ENCODE measurements at regions not wholly inside any gene's neighbourhood (a gene's known extent, or its start where the extent isn't known, plus 50 kb on each side); places are given as distances from the start of the nearest gene placed in this dataset.
A peak's percentile ranks its signal among the peaks of the same experiment; 100 is the strongest.

- Histone ChIP-seq H3K27me3 (ENCODE audit: control insufficient read depth, insufficient read depth, low read length) (no peaks in the 10 kb centered on the region), H3K36me3 (ENCODE audit: control insufficient read depth in 2 of 3, insufficient read depth in 3 of 3, low read length in 3 of 3) (no peaks in the 10 kb centered on the region), H3K9me3 (ENCODE audit: control insufficient read depth in 2 of 3, insufficient read depth in 1 of 3, low read length in 3 of 3) (no peaks in the 10 kb centered on the region), H3K27ac (ENCODE audit: low read depth in 2 of 2, low read length in 2 of 2) (no peak overlapping the region), H3K4me1 (ENCODE audit: control insufficient read depth in 2 of 3, insufficient read depth in 2 of 3, low read depth in 1 of 3, low read length in 3 of 3) (no peaks in the 10 kb centered on the region), H3K9ac (ENCODE audit: low read length in 3 of 3) (no peak overlapping the region), H3K4me3 (ENCODE audit: low read length in 3 of 3) (no peak overlapping the region)
- FAIRE-seq = peak; percentile 13
- no peak for DNase-seq
- intact Hi-C loops (cut with DNase I) = no loop called here
- TF ChIP-seq, protein P1, sequence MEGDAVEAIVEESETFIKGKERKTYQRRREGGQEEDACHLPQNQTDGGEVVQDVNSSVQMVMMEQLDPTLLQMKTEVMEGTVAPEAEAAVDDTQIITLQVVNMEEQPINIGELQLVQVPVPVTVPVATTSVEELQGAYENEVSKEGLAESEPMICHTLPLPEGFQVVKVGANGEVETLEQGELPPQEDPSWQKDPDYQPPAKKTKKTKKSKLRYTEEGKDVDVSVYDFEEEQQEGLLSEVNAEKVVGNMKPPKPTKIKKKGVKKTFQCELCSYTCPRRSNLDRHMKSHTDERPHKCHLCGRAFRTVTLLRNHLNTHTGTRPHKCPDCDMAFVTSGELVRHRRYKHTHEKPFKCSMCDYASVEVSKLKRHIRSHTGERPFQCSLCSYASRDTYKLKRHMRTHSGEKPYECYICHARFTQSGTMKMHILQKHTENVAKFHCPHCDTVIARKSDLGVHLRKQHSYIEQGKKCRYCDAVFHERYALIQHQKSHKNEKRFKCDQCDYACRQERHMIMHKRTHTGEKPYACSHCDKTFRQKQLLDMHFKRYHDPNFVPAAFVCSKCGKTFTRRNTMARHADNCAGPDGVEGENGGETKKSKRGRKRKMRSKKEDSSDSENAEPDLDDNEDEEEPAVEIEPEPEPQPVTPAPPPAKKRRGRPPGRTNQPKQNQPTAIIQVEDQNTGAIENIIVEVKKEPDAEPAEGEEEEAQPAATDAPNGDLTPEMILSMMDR (IDR thresholded peaks at IDR 0.05; ENCODE audit: borderline replicate concordance, extremely low read depth, insufficient read depth) = no peak
Observed at GRCh38 chr9:11973511-11973910, 719.7 kb upstream of the TYRP1 start.

DNA sequence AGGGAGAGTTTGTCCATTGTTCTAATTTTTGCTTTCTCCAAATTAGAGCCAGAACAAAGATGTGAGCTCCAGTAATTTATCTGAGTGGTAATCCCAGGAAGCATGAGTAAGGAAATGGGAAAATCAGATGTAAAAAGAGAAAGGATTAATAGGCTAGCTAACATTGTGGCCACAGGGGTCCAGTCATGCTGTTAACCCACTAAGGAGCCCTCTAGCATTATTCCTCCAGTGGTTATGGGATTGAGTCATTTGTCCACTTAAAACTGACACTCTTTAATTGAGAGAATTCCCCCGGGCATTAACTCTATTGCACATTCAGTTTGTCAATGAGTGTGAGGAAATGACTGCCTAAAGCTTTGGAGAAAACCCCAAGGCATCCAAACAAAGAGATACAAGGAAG lies 700.3 kb upstream of the TYRP1 start:
- intact Hi-C loops (cut with DNase I) = no loop called here
- FAIRE-seq (no peak), DNase-seq (no peak)
- Histone ChIP-seq H3K36me3 (ENCODE audit: control insufficient read depth in 2 of 3, insufficient read depth in 3 of 3, low read length in 3 of 3) (no peaks in the 10 kb centered on the region), H3K4me3 (ENCODE audit: low read length in 3 of 3) (no peak overlapping the region), H3K9me3 (ENCODE audit: control insufficient read depth in 2 of 3, insufficient read depth in 1 of 3, low read length in 3 of 3) (no peaks in the 10 kb centered on the region), H3K9ac (ENCODE audit: low read length in 3 of 3) (no peak overlapping the region), H3K4me1 (ENCODE audit: control insufficient read depth in 2 of 3, insufficient read depth in 2 of 3, low read depth in 1 of 3, low read length in 3 of 3) (no peaks in the 10 kb centered on the region), H3K27me3 (ENCODE audit: control insufficient read depth, insufficient read depth, low read length) (no peaks in the 10 kb centered on the region), H3K27ac (ENCODE audit: low read depth in 2 of 2, low read length in 2 of 2) (no peak overlapping the region)
- TF ChIP-seq, protein P1 (IDR thresholded peaks at IDR 0.05; ENCODE audit: borderline replicate concordance, extremely low read depth, insufficient read depth) = no peak

GRCh38 chr9:12014488-12014887 lies 678.7 kb upstream of the TYRP1 start:
- no peaks in the 10 kb centered on the region for H3K36me3 ChIP-seq (ENCODE audit: control insufficient read depth in 2 of 3, insufficient read depth in 3 of 3, low read length in 3 of 3)
- H3K4me3 ChIP-seq (ENCODE audit: low read length in 3 of 3) = no peak overlapping the region
- no peak for DNase-seq
- no peak overlapping the region for H3K9ac ChIP-seq (ENCODE audit: low read length in 3 of 3)
- H3K27ac ChIP-seq (ENCODE audit: low read depth in 2 of 2, low read length in 2 of 2) = no peak overlapping the region
- intact Hi-C loops (cut with DNase I) = no loop called here
- no peaks in the 10 kb centered on the region for H3K27me3 ChIP-seq (ENCODE audit: control insufficient read depth, insufficient read depth, low read length)
- FAIRE-seq = no peak
- H3K9me3 ChIP-seq (ENCODE audit: control insufficient read depth in 2 of 3, insufficient read depth in 1 of 3, low read length in 3 of 3) = peaks cover 0 to 6% (median 0%) of the 10 kb centered on the region in 3 donors
- no peaks in the 10 kb centered on the region for H3K4me1 ChIP-seq (ENCODE audit: control insufficient read depth in 2 of 3, insufficient read depth in 2 of 3, low read depth in 1 of 3, low read length in 3 of 3)
- TF ChIP-seq, protein P1 (IDR thresholded peaks at IDR 0.05; ENCODE audit: borderline replicate concordance, extremely low read depth, insufficient read depth) = no peak

DNA sequence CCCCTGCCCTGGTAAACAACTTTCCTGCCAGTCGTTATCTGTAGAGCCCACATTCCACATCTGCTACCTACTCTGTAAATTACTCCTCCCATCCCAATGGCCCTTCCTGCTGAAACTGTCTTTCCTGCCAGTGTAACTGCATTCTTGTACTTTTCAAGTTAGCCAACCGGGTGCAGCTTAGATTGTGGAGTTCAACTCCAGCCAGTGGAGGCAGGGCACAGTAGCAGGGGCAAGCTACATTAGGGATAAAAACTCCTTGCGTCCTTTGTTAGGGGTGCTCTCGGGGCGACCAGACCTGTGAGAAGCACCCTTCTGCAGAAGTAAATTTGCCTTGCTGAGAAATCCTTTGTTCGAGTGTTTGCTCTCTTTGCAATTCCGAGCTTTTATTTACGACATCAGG lies 639.0 kb upstream of the TYRP1 start:
- DNase-seq = no peak
- H3K27ac ChIP-seq (ENCODE audit: low read depth in 2 of 2, low read length in 2 of 2) = no peak overlapping the region
- intact Hi-C loops (cut with DNase I) = no loop called here
- H3K9ac ChIP-seq (ENCODE audit: low read length in 3 of 3) = no peak overlapping the region
- no peaks in the 10 kb centered on the region for H3K4me1 ChIP-seq (ENCODE audit: control insufficient read depth in 2 of 3, insufficient read depth in 2 of 3, low read depth in 1 of 3, low read length in 3 of 3)
- no peaks in the 10 kb centered on the region for H3K36me3 ChIP-seq (ENCODE audit: control insufficient read depth in 2 of 3, insufficient read depth in 3 of 3, low read length in 3 of 3)
- no peak overlapping the region for H3K4me3 ChIP-seq (ENCODE audit: low read length in 3 of 3)
- H3K9me3 ChIP-seq (ENCODE audit: control insufficient read depth in 2 of 3, insufficient read depth in 1 of 3, low read length in 3 of 3) = no peaks in the 10 kb centered on the region
- no peak for FAIRE-seq
- TF ChIP-seq, protein P1 (IDR thresholded peaks at IDR 0.05; ENCODE audit: borderline replicate concordance, extremely low read depth, insufficient read depth) = no peak
- no peaks in the 10 kb centered on the region for H3K27me3 ChIP-seq (ENCODE audit: control insufficient read depth, insufficient read depth, low read length)

Data from kidney (tissue), 13 donors.